T-helper 1 cell (primary cell): ENCODE measurements at regions not wholly inside any gene's neighbourhood (a gene's known extent, or its start where the extent isn't known, plus 50 kb on each side); places are given as distances from the start of the nearest gene placed in this dataset.
A peak's percentile ranks its signal among the peaks of the same experiment; 100 is the strongest.
"Not testable (repeated sequence)": the region's sequence is repeated elsewhere in the genome, so short reads cannot be mapped to it uniquely, and the experiment has no call there.

Experiments used
- DNase-seq, 5 donors: peaks; one replicate each; pipeline ENCODE4 v3.0.0-alpha.2; 2012 to 2020

GRCh38 chr20:4431446-4431845, 182.4 kb upstream of the ADRA1D start:
- no peak for DNase-seq

GRCh38 chr20:4430826-4431225, 181.7 kb upstream of the ADRA1D start:
- DNase-seq = not testable (repeated sequence)

GRCh38 chr20:4427940-4428586, 179.0 kb upstream of the ADRA1D start:
- peak in 1 of 5 donors; percentile 68 for DNase-seq

DNA sequence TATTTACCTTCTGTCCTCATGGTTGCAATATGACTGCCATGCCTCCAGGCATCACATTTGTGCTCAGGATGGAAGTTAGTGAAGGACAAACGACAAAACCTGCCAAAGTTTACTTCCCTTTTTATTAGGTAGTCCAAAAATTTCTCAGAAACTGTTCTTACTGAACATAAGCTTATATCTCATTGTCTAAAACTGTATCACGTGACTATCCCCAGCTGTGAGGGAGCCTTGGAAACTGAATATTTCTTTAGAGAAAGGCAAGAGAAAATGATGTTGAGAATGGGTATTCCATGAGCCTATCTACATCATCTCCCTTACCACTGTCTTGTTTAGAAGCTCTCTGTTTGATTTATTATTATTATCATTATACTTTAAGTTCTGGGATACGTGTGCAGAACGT, 169.1 kb upstream of the ADRA1D start:
- DNase-seq = no peak

- DNase-seq = no peak
Measured at GRCh38 chr20:4415281-4415680, 166.2 kb upstream of the ADRA1D start.

DNA sequence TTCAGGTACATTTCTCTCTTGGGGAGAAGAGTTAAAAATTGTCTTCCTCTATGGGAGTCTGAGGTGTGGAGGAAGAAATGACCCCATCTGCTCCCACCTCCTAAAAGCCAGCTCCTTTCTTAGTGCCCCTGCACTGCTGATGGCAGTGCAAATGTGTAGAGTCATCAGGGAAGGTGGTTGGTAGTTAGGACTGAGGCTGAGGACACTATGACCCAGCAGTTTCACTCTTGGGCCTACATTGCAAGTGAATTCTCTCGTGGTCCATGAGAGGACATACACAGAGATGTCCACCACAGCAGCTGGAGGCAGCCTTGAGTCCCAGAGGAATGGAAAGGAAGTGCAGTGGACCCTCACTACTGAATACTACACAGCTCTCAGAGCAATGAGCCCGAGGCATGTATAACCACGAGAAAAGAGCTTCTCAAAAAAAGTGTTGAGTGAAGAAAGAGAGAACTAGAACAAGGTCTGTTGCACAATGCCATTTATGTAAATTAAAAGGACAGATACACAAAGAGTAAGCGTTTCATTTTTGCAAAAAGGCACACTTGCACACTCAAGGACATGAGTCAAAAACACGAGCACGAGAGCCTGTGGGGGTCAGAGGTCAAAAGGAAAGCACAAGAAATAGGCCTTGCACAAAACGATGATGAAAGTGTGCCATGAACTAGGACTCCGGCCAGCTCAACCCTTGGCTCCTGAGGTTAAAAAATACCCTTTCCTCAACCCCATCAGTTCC, 164.4 kb upstream of the ADRA1D start:
- no peak for DNase-seq

- no peak for DNase-seq
Measured at GRCh38 chr20:4412216-4412615, 163.1 kb upstream of the ADRA1D start.

GRCh38 chr20:4411744-4412143, 162.7 kb upstream of the ADRA1D start:
- DNase-seq = no peak

- no peak for DNase-seq
Measured at GRCh38 chr20:4406627-4407026, 157.5 kb upstream of the ADRA1D start.

DNA sequence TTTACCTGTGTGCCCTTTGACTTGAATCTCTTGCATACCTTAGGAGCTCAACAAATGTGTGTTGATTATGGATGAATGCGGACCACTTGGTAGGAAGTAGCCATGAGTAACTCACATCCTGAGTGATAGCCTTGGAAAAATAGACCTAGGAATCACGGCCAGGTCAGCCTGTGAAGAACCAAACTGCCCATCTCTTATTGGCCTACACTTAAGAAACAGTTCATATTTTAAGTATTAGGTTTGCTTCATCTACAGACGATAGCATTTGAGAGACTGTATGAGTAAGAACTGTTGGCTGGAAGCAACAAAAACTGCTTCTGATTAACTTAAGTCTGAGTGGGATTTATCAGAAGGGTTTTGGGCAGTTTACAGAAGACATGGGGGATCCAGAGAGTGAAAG, 152.5 kb upstream of the ADRA1D start:
- DNase-seq = no peak

- no peak for DNase-seq
Measured at GRCh38 chr20:4384961-4385360, 135.9 kb upstream of the ADRA1D start.

GRCh38 chr20:4383961-4384360, 134.9 kb upstream of the ADRA1D start:
- no peak for DNase-seq

GRCh38 chr20:4375881-4376280, 126.8 kb upstream of the ADRA1D start:
- no peak for DNase-seq

- no peak for DNase-seq
Measured at GRCh38 chr20:4373454-4373853, 124.4 kb upstream of the ADRA1D start.

DNA sequence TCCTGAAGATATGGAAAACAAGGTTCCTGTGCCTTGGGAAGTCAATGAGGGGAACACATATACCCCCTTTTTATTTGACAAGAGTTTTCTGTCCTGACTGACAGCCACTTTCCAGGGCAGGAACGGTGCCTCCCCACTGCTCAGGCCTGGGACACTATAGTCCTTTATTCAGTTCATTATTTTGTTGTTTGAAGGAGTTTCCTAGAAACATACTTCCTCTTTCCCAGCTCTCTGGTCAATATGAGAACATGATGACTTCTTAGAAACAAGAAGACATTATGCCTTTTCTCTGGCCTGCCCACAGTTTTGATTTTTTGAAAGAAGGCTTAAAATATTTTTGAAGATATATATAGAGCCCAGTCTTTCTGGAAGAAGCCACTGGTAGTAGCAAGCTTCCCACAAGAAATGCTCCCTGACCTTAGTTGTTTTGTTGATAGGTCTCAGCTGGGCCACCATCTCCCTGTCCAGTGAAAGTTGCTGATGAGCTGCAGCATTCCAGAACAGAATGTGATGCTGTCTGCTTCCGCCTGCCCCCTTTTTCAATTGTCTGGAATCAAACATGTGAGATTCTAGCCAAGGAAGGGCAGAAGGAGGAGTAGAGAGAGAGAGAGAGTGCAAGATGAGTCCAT, 122.7 kb upstream of the ADRA1D start:
- DNase-seq = no peak

GRCh38 chr20:4370851-4371250, 121.8 kb upstream of the ADRA1D start:
- no peak for DNase-seq

- peak in 1 of 5 donors; percentile 87 for DNase-seq
Measured at GRCh38 chr20:4369798-4370124, 120.7 kb upstream of the ADRA1D start.

DNA sequence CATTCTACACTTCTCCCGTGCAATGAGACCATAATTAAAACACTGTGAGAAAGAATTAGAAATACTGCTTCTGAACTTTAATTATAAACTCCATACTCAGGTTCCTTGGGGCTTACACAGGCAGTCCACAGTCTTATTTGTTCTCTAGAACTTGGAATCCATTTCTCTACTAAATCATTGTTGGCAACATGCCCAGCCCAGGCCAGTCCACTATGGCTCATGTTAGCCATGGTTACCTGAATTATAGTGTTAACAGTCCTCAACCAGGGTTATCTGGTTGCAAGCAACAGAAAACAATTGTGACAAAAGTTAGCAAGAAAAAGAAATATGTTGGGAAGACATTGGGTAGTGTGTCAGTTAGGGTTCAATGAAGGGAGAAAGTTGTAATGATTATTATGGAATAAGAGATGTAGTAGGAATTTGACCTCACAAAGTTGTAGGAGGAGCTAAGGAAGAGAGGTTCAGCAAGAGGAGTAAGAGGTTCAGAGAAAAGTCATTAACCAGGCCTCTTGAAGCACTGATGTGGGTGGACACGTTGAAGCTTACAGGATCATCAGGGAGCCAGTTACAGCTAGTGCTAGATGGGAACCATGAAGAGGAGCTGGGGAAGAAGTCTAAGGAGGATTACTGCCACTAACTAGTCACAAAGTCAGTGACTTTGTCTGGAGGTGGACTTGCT, 120.2 kb upstream of the ADRA1D start:
- DNase-seq = no peak

DNA sequence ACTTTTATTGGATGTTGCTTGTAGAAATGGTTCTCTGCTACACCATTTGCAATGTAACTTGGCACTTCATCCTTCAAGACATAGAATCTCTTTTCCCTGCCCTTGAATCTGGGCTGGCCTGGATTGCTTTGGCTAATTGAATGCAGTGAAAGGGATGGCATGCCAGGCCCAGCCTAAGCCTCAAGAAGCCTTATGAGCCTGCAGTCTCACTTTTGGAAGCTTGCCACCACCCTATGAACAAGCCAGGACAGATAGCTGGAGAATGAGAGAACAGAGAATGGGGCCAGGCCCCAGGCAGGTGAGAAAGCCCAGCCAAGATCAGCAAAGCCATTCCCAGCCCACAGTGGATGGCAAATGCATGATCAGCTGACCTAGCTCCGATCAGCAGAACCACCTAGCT, 117.0 kb upstream of the ADRA1D start:
- no peak for DNase-seq

- DNase-seq = no peak
Measured at GRCh38 chr20:4358552-4358951, 109.5 kb upstream of the ADRA1D start.

DNA sequence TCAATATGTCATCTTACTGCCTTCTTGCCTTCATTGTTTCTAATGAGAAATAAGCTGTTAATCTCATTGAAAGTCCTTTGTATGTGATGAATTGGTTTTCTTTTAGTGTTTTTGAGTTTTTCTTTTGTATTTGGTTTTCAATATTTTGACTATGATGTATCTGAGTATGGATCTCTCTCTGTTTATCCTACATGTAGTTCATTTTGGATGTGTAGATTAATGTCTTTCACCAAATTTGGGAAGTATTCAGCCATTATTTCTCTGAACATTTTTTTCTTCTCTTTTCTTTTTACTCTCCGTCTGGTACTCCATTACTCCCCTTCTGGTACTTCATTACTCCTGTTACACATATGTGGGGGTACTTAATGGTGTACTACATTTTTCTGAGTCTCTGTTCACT, 103.3 kb upstream of the ADRA1D start:
- DNase-seq = no peak

- no peak for DNase-seq
Measured at GRCh38 chr20:4350096-4350495, 101.0 kb upstream of the ADRA1D start.

DNA sequence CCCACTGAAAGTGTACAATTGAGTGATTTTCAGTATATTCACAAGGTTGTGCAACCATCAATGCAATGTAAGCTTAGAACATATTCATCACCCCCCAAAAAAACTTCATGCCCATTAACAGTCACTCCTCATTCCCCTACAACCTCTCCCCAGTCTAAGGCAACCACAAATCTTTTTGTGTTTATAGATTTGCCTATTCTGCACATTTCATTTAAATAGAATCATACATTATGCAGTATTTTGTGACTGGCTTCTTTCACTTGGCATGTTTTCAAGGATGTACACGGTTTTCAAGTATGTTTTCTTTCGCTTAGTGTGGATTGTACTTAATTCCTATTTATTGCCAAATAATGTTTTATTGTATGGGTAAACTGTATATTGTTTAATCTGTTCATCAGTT, 95.6 kb upstream of the ADRA1D start:
- DNase-seq = no peak

DNA sequence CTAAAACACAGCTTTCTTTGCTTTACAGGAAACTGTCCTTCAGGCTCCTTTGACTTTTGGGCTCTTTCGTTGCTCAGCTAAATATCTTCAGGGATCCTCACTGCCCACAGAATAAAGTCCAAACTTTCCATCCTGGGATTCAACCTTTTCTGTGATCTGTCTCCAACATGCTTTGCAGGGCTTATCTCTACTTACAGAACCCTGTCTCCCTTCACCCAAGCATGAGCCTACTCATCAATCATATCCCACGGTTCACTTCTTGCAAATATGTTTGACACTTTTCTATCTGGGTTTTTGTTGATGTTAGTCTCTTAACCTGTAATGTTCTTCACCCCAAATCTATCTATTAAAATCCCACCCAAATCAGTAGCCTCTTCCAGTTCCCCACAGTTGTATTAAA, 93.5 kb upstream of the ADRA1D start:
- DNase-seq = no peak
